Duodenal mucosa (tissue), 2 donors: ENCODE measurements at regions not wholly inside any gene's neighbourhood (a gene's known extent, or its start where the extent isn't known, plus 50 kb on each side); places are given as distances from the start of the nearest gene placed in this dataset.

Source experiments
- H3K27ac ChIP-seq: one replicate; pipeline ENCODE4 v1.7.0; 2013; ENCODE audit warnings: low read depth, low read length
- H3K27me3 ChIP-seq, 2 donors: one replicate each; pipeline ENCODE4 v1.7.0; 2013; ENCODE audit warnings: low read length in 2 of 2, control low read depth in 1 of 2; ENCODE audit not compliant: insufficient read depth in 2 of 2, control insufficient read depth in 1 of 2
- H3K36me3 ChIP-seq, 2 donors: one replicate each; pipeline ENCODE4 v1.7.0; 2013; ENCODE audit warnings: low read length in 2 of 2, control low read depth in 1 of 2; ENCODE audit not compliant: insufficient read depth in 2 of 2, control insufficient read depth in 1 of 2
- H3K4me1 ChIP-seq, 2 donors: one replicate each; pipeline ENCODE4 v1.7.0; 2013; ENCODE audit warnings: low read length in 2 of 2, control low read depth in 1 of 2; ENCODE audit not compliant: insufficient read depth in 2 of 2, control insufficient read depth in 1 of 2
- H3K4me3 ChIP-seq, 2 donors: one replicate each; pipeline ENCODE4 v1.7.0; 2013; ENCODE audit warnings: low read length in 2 of 2, low read depth in 1 of 2
- H3K9ac ChIP-seq, 2 donors: one replicate each; pipeline ENCODE4 v1.7.0; 2013; ENCODE audit warnings: low read length in 2 of 2, low read depth in 1 of 2
- H3K9me3 ChIP-seq, 2 donors: one replicate each; pipeline ENCODE4 v1.7.0; 2013; ENCODE audit warnings: low read length in 2 of 2, control low read depth in 1 of 2; ENCODE audit not compliant: control insufficient read depth in 1 of 2

GRCh38 chr5:165874851-165875250 is 2369.4 kb downstream of the MAT2B start:
- H3K9ac ChIP-seq, result no peak overlapping the region
- no peaks in the 10 kb centered on the region for H3K9me3 ChIP-seq
- H3K4me1 ChIP-seq, result no peaks in the 10 kb centered on the region
- H3K4me3 ChIP-seq, result no peak overlapping the region
- H3K27me3 ChIP-seq, result no peaks in the 10 kb centered on the region
- H3K27ac ChIP-seq, result no peak overlapping the region
- H3K36me3 ChIP-seq, result no peaks in the 10 kb centered on the region

GRCh38 chr5:165876538-165876937 is 2371.1 kb downstream of the MAT2B start:
- no peaks in the 10 kb centered on the region for H3K4me1 ChIP-seq
- no peaks in the 10 kb centered on the region for H3K27me3 ChIP-seq
- no peaks in the 10 kb centered on the region for H3K36me3 ChIP-seq
- H3K9me3 ChIP-seq, result no peaks in the 10 kb centered on the region
- no peak overlapping the region for H3K27ac ChIP-seq
- H3K9ac ChIP-seq, result no peak overlapping the region
- no peak overlapping the region for H3K4me3 ChIP-seq

GRCh38 chr5:165877475-165877874 is 2372.1 kb downstream of the MAT2B start:
- Histone ChIP-seq H3K9me3 (no peaks in the 10 kb centered on the region), H3K27me3 (no peaks in the 10 kb centered on the region), H3K4me3 (no peak overlapping the region), H3K4me1 (no peaks in the 10 kb centered on the region), H3K36me3 (no peaks in the 10 kb centered on the region), H3K27ac (no peak overlapping the region), H3K9ac (no peak overlapping the region)

GRCh38 chr5:165881259-165881658 is 2375.8 kb downstream of the MAT2B start:
- H3K36me3 ChIP-seq, result no peaks in the 10 kb centered on the region
- peaks cover 0 to 1% of the 10 kb centered on the region in 2 donors for H3K9me3 ChIP-seq
- no peak overlapping the region for H3K27ac ChIP-seq
- H3K27me3 ChIP-seq, result no peaks in the 10 kb centered on the region
- H3K4me1 ChIP-seq, result no peaks in the 10 kb centered on the region
- no peak overlapping the region for H3K9ac ChIP-seq
- H3K4me3 ChIP-seq, result no peak overlapping the region

DNA sequence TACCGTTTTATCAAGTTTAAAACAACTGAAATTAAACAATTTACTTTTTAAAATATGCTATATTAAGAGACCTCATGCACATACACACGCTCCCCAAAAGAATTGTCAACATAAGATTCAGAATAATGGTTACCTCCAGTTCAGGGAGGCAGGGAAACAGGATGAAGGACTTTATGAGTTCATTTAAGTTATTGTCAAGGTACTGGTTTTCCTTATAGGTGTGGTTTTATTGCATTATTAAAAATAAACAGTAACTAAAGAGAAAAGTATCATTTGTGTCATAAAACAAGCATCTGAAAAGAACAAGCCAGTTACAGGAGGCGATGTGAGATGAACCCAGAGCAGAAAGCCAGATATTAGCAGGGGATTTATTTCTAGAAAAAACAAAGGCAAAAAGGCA is 2376.7 kb downstream of the MAT2B start:
- no peaks in the 10 kb centered on the region for H3K4me1 ChIP-seq
- no peak overlapping the region for H3K27ac ChIP-seq
- H3K9ac ChIP-seq, result no peak overlapping the region
- no peaks in the 10 kb centered on the region for H3K36me3 ChIP-seq
- H3K4me3 ChIP-seq, result no peak overlapping the region
- no peaks in the 10 kb centered on the region for H3K27me3 ChIP-seq
- H3K9me3 ChIP-seq, result peaks cover 0 to 1% of the 10 kb centered on the region in 2 donors

DNA sequence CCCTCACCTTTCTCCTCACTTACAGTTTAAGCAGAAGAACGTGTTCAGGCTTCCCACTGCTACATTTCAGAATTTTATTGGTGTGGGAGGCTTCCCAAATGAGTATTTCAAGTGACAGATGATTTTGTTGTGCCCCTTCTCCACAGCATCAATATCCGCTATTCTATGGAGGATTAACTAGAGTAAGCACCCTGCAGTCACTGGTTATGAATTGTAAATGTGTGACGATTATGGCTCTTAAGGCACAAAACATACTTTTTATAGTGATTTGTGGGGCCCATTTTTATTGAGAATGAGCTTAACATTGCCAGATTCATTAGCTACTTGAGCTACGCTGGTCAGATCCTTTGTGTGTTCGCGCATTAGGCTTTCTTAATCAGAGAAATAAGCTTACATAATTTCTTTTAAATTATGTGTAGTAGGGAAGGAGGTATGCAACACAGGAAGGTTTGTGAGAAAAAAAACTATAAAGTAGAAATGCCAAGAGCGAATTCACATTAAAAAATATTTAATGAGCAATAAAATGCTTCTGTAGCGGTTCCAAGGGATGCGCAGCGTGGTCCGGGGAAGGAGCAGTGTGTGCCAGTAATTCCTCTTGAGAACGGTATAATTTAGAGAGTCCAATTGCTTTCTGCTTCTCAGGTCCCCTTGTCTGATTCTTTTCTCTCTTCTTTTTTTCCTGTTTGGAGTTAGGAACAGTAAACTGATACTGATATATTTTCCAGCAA is 2380.4 kb downstream of the MAT2B start:
- Histone ChIP-seq H3K9ac (no peak overlapping the region), H3K9me3 (peaks cover 0 to 1% of the 10 kb centered on the region in 2 donors)

GRCh38 chr5:165887147-165887546 is 2381.7 kb downstream of the MAT2B start:
- H3K27me3 ChIP-seq, result no peaks in the 10 kb centered on the region
- no peaks in the 10 kb centered on the region for H3K4me1 ChIP-seq
- H3K36me3 ChIP-seq, result no peaks in the 10 kb centered on the region
- peaks cover 0 to 1% of the 10 kb centered on the region in 2 donors for H3K9me3 ChIP-seq
- H3K4me3 ChIP-seq, result no peak overlapping the region
- H3K27ac ChIP-seq, result no peak overlapping the region
- no peak overlapping the region for H3K9ac ChIP-seq

More for the DNA sequence above, 2380.4 kb downstream of the MAT2B start:
- no peak overlapping the region for H3K27ac ChIP-seq
- no peaks in the 10 kb centered on the region for H3K36me3 ChIP-seq
- no peaks in the 10 kb centered on the region for H3K27me3 ChIP-seq
- no peak overlapping the region for H3K4me3 ChIP-seq
- H3K4me1 ChIP-seq, result no peaks in the 10 kb centered on the region

DNA sequence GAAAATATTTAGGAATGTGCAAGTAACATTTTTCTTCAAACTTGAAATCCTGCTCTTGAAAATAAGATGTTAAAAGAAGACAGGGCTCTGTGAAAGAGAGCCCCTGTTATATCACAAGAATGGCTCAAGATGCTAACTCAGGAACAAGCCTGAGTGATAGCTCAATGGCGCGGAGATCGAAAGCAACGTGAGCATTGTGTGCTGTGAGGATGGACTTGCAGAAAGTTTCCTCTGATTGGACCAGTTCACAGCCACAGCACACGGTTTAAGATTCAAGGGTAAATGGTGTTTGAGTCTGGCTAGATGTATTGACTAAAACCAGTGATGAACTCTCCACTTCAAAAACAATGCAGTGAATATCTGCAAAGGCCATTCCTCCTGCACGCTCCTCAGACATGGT is 2387.0 kb downstream of the MAT2B start:
- Histone ChIP-seq H3K4me1 (no peaks in the 10 kb centered on the region), H3K4me3 (no peak overlapping the region), H3K27me3 (no peaks in the 10 kb centered on the region), H3K27ac (no peak overlapping the region), H3K36me3 (no peaks in the 10 kb centered on the region), H3K9ac (no peak overlapping the region), H3K9me3 (no peaks in the 10 kb centered on the region)

DNA sequence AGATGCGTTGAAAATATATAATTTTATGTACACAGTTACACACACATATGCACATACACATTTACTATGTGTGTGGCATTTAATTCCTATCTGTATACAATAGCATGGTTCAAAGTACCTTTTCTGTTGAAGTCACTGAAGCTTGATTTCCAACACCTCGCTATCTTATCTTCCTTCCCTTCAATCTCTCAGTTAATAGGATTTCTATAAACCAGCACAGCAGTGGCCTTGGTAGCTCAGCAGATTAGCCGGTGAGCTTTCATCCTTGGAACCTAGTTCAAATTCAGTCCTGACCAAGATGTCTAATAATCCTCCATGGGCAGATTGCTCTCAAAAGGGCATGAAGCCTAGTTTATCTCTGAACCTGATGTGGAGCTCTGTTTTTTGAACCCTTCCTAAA is 2389.5 kb downstream of the MAT2B start:
- no peaks in the 10 kb centered on the region for H3K36me3 ChIP-seq
- H3K27ac ChIP-seq, result no peak overlapping the region
- H3K27me3 ChIP-seq, result no peaks in the 10 kb centered on the region
- no peak overlapping the region for H3K9ac ChIP-seq
- H3K4me1 ChIP-seq, result no peaks in the 10 kb centered on the region
- H3K4me3 ChIP-seq, result no peak overlapping the region
- H3K9me3 ChIP-seq, result peaks cover 1 to 6% of the 10 kb centered on the region in 2 donors

- no peak overlapping the region for H3K9ac ChIP-seq
- no peaks in the 10 kb centered on the region for H3K4me1 ChIP-seq
- no peak overlapping the region for H3K27ac ChIP-seq
- no peaks in the 10 kb centered on the region for H3K27me3 ChIP-seq
- no peaks in the 10 kb centered on the region for H3K36me3 ChIP-seq
- H3K9me3 ChIP-seq, result peaks cover 2 to 13% of the 10 kb centered on the region in 2 donors
- no peak overlapping the region for H3K4me3 ChIP-seq
These were observed 2387.6 kb upstream of the WWC1 start for GRCh38 chr5:165903835-165904234.
